Tibial nerve (tissue), 4 donors: ENCODE measurements at regions not wholly inside any gene's neighbourhood (a gene's known extent, or its start where the extent isn't known, plus 50 kb on each side); places are given as distances from the start of the nearest gene placed in this dataset.

ENCODE experiments used
- DNase-seq, 2 donors: peaks; one replicate each; pipeline ENCODE4 v3.0.0-alpha.2; 2019; ENCODE audit warnings: low spot score in 2 of 2
- H3K27ac ChIP-seq, 4 donors: fragments of 200-600 bp; sonication (generic) in 3 of 4; one replicate each; pipeline ENCODE4 v1.5.1; 2017 to 2019; ENCODE audit warnings: mild to moderate bottlenecking in 1 of 4
- H3K27me3 ChIP-seq, 2 donors: fragments of 200-600 bp; sonication (generic) in 1 of 2; one replicate each; pipeline versions ENCODE4 v1.5.1 to v1.6.0; 2017 to 2019
- H3K36me3 ChIP-seq, 3 donors: fragments of 200-600 bp; sonication (generic); one replicate each; pipeline ENCODE4 v1.5.1; 2018 to 2019
- H3K4me1 ChIP-seq, 4 donors: fragments of 200-600 bp; sonication (generic) in 3 of 4; one replicate each; pipeline ENCODE4 v1.5.1; 2017 to 2019
- H3K4me3 ChIP-seq, 4 donors: fragments of 200-600 bp; sonication (generic) in 3 of 4; one replicate each; pipeline ENCODE4 v1.5.1; 2017 to 2019; ENCODE audit warnings: mild to moderate bottlenecking in 1 of 4, moderate library complexity in 1 of 4
- H3K9me3 ChIP-seq, 4 donors: fragments of 200-600 bp; sonication (generic) in 3 of 4; one replicate each; pipeline ENCODE4 v1.5.1; 2017 to 2019
- EP300 ChIP-seq, 2 donors: sonication (generic); formaldehyde crosslinking; IDR thresholded peaks; one replicate each; pipeline ENCODE4 v1.6.1; 2017; ENCODE audit warnings: antibody characterized with exemption in 2 of 2, mild to moderate bottlenecking in 1 of 2
- POLR2A ChIP-seq, 2 donors: fragments of 450-650 bp; IDR thresholded peaks; one replicate each; pipeline ENCODE4 v1.6.1; 2017; ENCODE audit warnings: antibody characterized with exemption in 2 of 2, mild to moderate bottlenecking in 2 of 2, moderate library complexity in 2 of 2
- WGBS, 2 donors: methylation state at CpG; one replicate each; pipeline ENCODE4 v1.1.5; 2018; 5-methylcytosine and 5-hydroxymethylcytosine counted together
- TF ChIP-seq, protein P1 (sequence below), 5 experiments: fragments of 200-600 bp in 3 of 5; fragments of 450-650 bp in 2 of 5; sonication (generic) in 3 of 5; IDR thresholded peaks; one replicate each; pipeline ENCODE4 v1.5.1; 2016 to 2019; ENCODE audit warnings: antibody characterized with exemption in 5 of 5, mild to moderate bottlenecking in 3 of 5, moderate library complexity in 2 of 5

DNA sequence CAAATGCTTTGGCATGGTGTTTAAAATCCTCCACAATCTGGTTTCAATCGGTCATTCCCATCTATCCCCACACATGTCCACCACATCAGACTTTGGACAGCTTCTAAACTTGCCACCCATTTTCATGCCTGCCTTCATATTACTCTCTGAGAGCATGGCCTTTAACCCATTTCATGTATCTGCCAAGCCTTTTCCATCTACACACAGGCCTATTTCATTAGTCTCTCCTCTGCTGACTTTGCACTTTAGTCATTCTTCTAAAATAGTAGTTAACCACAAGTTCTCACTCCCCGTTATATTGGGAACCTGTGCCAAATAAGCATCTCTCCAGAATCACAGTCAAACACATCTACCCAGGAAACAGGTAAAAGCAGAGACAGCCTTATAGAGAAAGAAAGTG lies 142.2 kb downstream of the MZT1 start:
- H3K27ac ChIP-seq, result no peak overlapping the region
- 60 to 71% methylated on average over 2 of the region's 2 CpGs for WGBS, 2 donors

DNA sequence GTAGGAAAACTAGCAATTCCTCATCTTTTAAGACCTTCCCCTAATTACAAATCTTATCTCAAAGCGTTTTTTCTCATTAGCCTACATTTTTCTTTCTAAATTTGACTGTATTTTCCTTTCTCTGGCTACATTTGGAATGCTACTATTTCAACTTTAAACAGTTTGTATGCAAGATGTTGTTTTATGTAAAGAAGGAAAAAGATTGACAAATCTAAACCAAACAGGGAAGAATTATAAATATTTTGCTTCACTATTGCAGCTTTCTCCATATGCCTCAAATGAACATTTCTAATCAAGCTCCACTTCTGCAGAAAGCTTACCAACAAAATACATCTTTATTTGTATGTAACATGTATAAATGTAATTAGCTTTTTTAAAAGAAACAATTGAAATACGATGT lies 156.2 kb downstream of the MZT1 start:
- TF ChIP-seq, protein P1, sequence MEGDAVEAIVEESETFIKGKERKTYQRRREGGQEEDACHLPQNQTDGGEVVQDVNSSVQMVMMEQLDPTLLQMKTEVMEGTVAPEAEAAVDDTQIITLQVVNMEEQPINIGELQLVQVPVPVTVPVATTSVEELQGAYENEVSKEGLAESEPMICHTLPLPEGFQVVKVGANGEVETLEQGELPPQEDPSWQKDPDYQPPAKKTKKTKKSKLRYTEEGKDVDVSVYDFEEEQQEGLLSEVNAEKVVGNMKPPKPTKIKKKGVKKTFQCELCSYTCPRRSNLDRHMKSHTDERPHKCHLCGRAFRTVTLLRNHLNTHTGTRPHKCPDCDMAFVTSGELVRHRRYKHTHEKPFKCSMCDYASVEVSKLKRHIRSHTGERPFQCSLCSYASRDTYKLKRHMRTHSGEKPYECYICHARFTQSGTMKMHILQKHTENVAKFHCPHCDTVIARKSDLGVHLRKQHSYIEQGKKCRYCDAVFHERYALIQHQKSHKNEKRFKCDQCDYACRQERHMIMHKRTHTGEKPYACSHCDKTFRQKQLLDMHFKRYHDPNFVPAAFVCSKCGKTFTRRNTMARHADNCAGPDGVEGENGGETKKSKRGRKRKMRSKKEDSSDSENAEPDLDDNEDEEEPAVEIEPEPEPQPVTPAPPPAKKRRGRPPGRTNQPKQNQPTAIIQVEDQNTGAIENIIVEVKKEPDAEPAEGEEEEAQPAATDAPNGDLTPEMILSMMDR (IDR thresholded peaks at IDR 0.05), result no peak
- TF ChIP-seq EP300 (IDR thresholded peaks at IDR 0.05) (no peak), POLR2A (IDR thresholded peaks at IDR 0.05) (no peak)
- Histone ChIP-seq H3K36me3 (no peaks in the 10 kb centered on the region), H3K4me1 (peaks cover 0 to 11% (median 0%) of the 10 kb centered on the region in 4 donors), H3K27me3 (no peaks in the 10 kb centered on the region), H3K4me3 (no peak overlapping the region), H3K27ac (no peak overlapping the region), H3K9me3 (no peaks in the 10 kb centered on the region)
- WGBS, 2 donors, result 39 to 40% methylated on average over 2 of the region's 2 CpGs
- DNase-seq, result no peak

More for the DNA sequence above, 142.2 kb downstream of the MZT1 start:
- no peaks in the 10 kb centered on the region for H3K9me3 ChIP-seq
- TF ChIP-seq, protein P1 (IDR thresholded peaks at IDR 0.05), result no peak
- TF ChIP-seq EP300 (IDR thresholded peaks at IDR 0.05), result no peak
- TF ChIP-seq POLR2A (IDR thresholded peaks at IDR 0.05), result no peak
- no peak overlapping the region for H3K4me3 ChIP-seq
- no peaks in the 10 kb centered on the region for H3K4me1 ChIP-seq
- no peak for DNase-seq
- H3K27me3 ChIP-seq, result no peaks in the 10 kb centered on the region
- H3K36me3 ChIP-seq, result no peaks in the 10 kb centered on the region

DNA sequence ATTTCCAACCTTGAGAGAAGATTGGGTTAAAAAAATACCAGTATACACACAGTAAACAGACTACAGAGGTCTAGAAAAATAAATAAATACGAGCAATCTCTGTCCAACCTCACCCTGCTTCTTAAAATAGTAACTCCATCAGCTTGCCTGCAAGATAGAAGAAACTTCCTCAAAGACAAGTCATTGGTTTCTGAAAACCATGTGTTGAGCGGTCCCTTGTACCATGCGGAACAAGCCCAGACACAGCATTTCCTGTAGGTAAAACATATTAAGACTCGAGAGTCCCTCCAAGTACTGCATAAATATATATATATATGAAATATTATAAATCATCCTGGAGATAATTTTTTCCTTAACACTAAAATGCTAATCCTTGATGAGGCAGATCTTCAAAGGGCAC lies 157.4 kb downstream of the MZT1 start:
- DNase-seq, result no peak
- Histone ChIP-seq H3K27me3 (no peaks in the 10 kb centered on the region), H3K9me3 (no peaks in the 10 kb centered on the region), H3K4me1 (peaks cover 0 to 11% (median 0%) of the 10 kb centered on the region in 4 donors), H3K4me3 (no peak overlapping the region), H3K36me3 (no peaks in the 10 kb centered on the region), H3K27ac (no peak overlapping the region)
- TF ChIP-seq, protein P1 (IDR thresholded peaks at IDR 0.05), result no peak
- WGBS, 2 donors, result 61 to 64% methylated on average over 4 of the region's 4 CpGs

DNA sequence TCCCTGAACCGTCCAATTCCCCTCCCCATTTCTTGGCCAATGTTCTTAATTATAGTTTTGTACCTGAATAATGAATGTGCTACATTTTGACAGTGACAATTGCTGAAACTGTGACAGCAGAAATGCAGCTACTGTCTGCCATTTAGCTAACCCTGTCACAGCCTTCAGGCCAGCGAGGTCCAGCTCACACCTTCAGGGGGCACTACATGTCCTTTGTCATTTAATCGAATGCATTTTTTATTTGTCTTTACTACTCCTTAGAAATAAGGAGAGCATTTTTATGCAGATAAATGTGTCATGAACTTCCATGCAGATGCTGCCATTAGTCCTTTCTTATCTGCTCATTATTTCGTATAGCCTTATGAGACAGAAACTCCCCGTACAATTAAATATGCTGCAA lies 159.9 kb downstream of the MZT1 start:
- Histone ChIP-seq H3K27ac (no peak overlapping the region), H3K27me3 (no peaks in the 10 kb centered on the region), H3K36me3 (no peaks in the 10 kb centered on the region), H3K9me3 (no peaks in the 10 kb centered on the region), H3K4me1 (peaks cover 0 to 11% (median 0%) of the 10 kb centered on the region in 4 donors), H3K4me3 (no peak overlapping the region)
- WGBS, 2 donors, result 70 to 74% methylated on average over 5 of the region's 5 CpGs
- DNase-seq, result no peak
- TF ChIP-seq POLR2A (IDR thresholded peaks at IDR 0.05) (no peak), EP300 (IDR thresholded peaks at IDR 0.05) (no peak)
- TF ChIP-seq, protein P1 (IDR thresholded peaks at IDR 0.05), result no peak

DNA sequence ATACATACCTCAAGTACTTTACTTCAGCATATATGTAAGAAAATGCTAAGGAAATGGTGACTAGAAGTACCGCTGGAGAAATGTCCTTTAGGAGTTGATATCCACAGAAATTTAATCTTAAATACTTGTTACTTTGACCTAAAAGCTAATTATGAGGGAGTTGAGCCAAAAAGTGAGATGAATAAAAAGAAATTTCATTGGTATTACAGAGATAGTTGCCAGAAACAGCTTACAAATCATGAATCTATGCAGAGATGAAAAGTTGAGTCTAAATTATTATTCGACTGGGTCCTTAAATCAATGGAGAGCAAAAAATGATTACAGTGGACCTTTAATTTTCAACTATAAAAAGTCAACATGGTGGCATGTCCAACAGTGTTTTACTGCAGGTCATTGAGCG lies 160.9 kb downstream of the MZT1 start:
- H3K9me3 ChIP-seq, result no peaks in the 10 kb centered on the region
- DNase-seq, result no peak
- no peak overlapping the region for H3K4me3 ChIP-seq
- H3K36me3 ChIP-seq, result no peaks in the 10 kb centered on the region
- WGBS, 2 donors, result 60 to 71% methylated on average over 3 of the region's 3 CpGs
- no peak overlapping the region for H3K27ac ChIP-seq
- no peaks in the 10 kb centered on the region for H3K27me3 ChIP-seq
- peaks cover 0 to 11% (median 0%) of the 10 kb centered on the region in 4 donors for H3K4me1 ChIP-seq
- TF ChIP-seq EP300 (IDR thresholded peaks at IDR 0.05) (no peak), POLR2A (IDR thresholded peaks at IDR 0.05) (no peak)
- TF ChIP-seq, protein P1 (IDR thresholded peaks at IDR 0.05), result no peak
